ENCODE measurements at regions not wholly inside any gene's neighbourhood (a gene's known extent, or its start where the extent isn't known, plus 50 kb on each side); places are given as distances from the start of the nearest gene placed in this dataset.
A peak's percentile ranks its signal among the peaks of the same experiment; 100 is the strongest.

DNA sequence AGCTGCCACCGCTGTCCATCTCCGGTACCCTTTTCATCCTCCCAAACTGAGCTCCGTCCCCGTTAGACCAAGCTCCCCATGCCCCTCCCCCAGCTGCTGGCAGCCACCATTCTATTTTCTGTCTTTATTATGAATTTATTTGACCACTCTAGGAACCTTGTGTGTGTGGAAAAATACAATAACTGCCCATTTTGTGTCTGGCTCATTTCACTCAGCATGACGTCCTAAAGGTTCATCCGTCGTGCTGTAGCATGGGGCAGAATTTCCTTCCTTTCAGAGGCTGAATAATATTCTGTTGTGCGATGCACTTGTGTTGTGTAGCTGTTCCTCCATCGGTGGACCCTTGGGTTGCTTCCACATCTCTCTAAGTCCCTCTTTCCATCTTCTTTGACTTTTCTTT is 263.1 kb downstream of the SEC14L1 start:
- DNase-seq (ENCODE audit: low spot score) (no peak), ATAC-seq (ENCODE audit: low read depth) (no peak)
- Histone ChIP-seq H3K27ac (ENCODE audit: poor library complexity, severe bottlenecking) (peak overlapping the region; percentile 72), H3K27me3 (ENCODE audit: insufficient read depth, poor library complexity, severe bottlenecking) (no peaks in the 10 kb centered on the region), H3K36me3 (ENCODE audit: low read depth) (peaks cover 26% of the 10 kb centered on the region), H3K4me3 (ENCODE audit: severe bottlenecking) (no peak overlapping the region), H3K9me3 (ENCODE audit: severe bottlenecking) (no peaks in the 10 kb centered on the region), H3K4me1 (ENCODE audit: insufficient read depth, poor library complexity, severe bottlenecking) (peaks cover 48% of the 10 kb centered on the region)
- TF ChIP-seq CTCF (IDR thresholded peaks at IDR 0.05; ENCODE audit: poor library complexity, severe bottlenecking), result no peak

GRCh38 chr17:77404812-77405581 is 264.2 kb downstream of the SEC14L1 start:
- Histone ChIP-seq H3K27me3 (ENCODE audit: insufficient read depth, poor library complexity, severe bottlenecking) (no peaks in the 10 kb centered on the region), H3K27ac (ENCODE audit: poor library complexity, severe bottlenecking) (peak overlapping the region; percentile 72), H3K4me1 (ENCODE audit: insufficient read depth, poor library complexity, severe bottlenecking) (peaks cover 55% of the 10 kb centered on the region), H3K4me3 (ENCODE audit: severe bottlenecking) (no peak overlapping the region), H3K9me3 (ENCODE audit: severe bottlenecking) (no peaks in the 10 kb centered on the region), H3K36me3 (ENCODE audit: low read depth) (peaks cover 25% of the 10 kb centered on the region)
- TF ChIP-seq CTCF (IDR thresholded peaks at IDR 0.05; ENCODE audit: poor library complexity, severe bottlenecking), result no peak
- peak; percentile 58 for ATAC-seq (ENCODE audit: low read depth)
- DNase-seq (ENCODE audit: low spot score), result no peak

DNA sequence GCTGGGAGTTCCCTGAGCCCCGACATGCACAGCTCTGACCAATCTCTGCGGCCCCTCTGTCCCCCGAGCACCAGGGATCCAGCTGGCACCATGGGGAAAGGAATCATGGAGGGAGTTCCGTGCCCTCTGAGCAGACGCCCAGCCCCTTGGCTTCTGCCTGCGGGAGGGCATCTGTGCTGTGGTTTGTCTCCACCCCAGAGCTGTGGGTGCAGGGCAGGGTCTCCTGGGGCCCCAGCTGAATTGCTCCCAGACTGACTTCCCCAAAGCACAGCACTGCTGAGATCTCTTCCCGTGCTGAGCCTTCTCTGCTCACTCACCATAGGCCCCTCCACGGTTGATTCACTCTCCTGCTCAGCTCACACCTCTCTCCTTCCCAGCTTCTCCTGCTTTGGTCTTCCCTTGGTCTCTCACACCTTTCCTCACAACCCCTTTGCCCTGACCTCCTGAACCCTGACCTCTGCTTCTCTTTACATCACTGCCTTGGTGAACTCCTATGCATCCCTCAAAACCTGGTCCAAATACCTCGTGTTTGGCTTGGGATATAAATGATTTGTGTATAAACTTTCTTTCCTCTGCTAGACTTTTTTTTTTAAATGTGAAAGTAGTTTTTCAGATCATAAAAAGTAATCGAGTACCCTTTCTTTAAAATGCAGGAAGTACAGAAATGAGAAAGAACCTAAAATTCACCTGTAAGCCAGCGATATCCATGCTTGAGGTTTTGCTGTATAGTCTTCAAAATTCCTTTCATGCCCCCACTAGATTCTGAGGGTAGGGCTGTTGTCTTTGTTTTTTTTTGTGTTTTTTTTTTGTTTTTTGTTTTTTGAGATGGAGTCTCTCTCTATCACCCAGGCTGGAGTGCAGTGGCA is 265.3 kb downstream of the SEC14L1 start:
- DNase-seq (ENCODE audit: low spot score) (no peak), ATAC-seq (ENCODE audit: low read depth) (no peak)
- Histone ChIP-seq H3K27me3 (ENCODE audit: insufficient read depth, poor library complexity, severe bottlenecking) (no peaks in the 10 kb centered on the region), H3K9me3 (ENCODE audit: severe bottlenecking) (no peaks in the 10 kb centered on the region), H3K27ac (ENCODE audit: poor library complexity, severe bottlenecking) (peak overlapping the region; percentile 72), H3K4me1 (ENCODE audit: insufficient read depth, poor library complexity, severe bottlenecking) (peaks cover 65% of the 10 kb centered on the region), H3K4me3 (ENCODE audit: severe bottlenecking) (no peak overlapping the region), H3K36me3 (ENCODE audit: low read depth) (peaks cover 30% of the 10 kb centered on the region)
- no peak for TF ChIP-seq CTCF (IDR thresholded peaks at IDR 0.05; ENCODE audit: poor library complexity, severe bottlenecking)

DNA sequence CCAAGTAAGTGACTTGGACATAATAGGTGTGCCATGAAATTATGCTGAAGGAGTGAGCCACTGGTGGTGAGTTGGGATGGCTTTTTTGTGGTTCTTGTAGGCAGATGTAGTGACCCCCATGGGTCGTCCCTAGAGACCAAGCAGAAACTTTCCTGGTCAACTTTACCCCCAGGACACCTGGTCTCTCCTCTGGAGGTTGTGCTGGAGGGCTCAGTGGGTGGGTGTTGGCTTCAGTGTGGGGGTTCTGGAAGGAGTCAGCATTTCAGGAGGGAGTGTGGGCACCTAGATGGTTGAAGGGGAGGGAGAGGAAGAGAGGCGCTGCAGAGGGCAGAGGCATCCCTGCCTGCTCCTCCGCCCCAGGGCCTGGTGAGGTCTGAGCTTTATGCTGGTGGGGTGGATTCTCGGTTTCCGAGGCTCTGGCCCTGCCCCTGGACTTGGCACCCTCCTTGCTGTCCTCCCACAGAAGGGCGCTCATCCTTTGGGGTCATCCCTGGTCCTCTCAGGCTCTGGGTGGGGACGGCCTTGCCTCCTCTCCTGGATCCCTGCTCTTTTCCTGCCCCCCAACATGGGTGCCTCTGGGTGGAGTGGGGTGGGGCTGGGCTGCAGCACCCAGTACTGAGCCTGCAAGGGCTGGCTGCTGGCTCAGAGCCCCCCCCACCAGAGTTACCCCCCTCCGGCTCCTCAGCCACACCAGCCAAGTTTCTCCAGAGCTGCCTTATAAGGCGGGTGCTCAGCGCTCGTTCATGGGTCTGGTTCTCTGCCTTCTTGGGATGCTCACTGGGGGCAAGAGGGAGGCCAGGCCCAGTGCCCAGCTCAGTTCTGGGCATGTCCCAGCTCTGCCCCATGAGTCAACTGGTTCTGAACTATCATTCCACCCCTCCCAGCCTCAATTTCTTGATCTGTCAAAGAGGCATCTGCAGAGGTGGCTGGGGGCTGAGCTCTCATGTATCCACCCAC is 266.8 kb downstream of the SEC14L1 start:
- Histone ChIP-seq H3K27me3 (ENCODE audit: insufficient read depth, poor library complexity, severe bottlenecking) (no peaks in the 10 kb centered on the region), H3K4me3 (ENCODE audit: severe bottlenecking) (no peak overlapping the region)

More for the DNA sequence above, 266.8 kb downstream of the SEC14L1 start:
- ATAC-seq (ENCODE audit: low read depth) (peak; percentile 9; the same call in 2 of the 3 replicates), DNase-seq (ENCODE audit: low spot score) (no peak)
- Histone ChIP-seq H3K27ac (ENCODE audit: poor library complexity, severe bottlenecking) (peak overlapping the region; percentile 72), H3K4me1 (ENCODE audit: insufficient read depth, poor library complexity, severe bottlenecking) (peaks cover 80% of the 10 kb centered on the region), H3K9me3 (ENCODE audit: severe bottlenecking) (no peaks in the 10 kb centered on the region), H3K36me3 (ENCODE audit: low read depth) (peaks cover 27% of the 10 kb centered on the region)
- TF ChIP-seq CTCF (IDR thresholded peaks at IDR 0.05; ENCODE audit: poor library complexity, severe bottlenecking), result no peak

All from RWPE2 (cell line).